NCI-H774 (cell line): ENCODE measurements at regions not wholly inside any gene's neighbourhood (a gene's known extent, or its start where the extent isn't known, plus 50 kb on each side); places are given as distances from the start of the nearest gene placed in this dataset.

Source experiments
- DNase-seq: peaks from one replicate; lab custom pipeline; 2025; lab: John Stamatoyannopoulos, UW

- no peak for DNase-seq
Observed at GRCh38 chr4:67229148-67229547, 316.2 kb downstream of the CENPC start.

GRCh38 chr4:67220861-67221260, 324.4 kb downstream of the CENPC start:
- no peak for DNase-seq

DNA sequence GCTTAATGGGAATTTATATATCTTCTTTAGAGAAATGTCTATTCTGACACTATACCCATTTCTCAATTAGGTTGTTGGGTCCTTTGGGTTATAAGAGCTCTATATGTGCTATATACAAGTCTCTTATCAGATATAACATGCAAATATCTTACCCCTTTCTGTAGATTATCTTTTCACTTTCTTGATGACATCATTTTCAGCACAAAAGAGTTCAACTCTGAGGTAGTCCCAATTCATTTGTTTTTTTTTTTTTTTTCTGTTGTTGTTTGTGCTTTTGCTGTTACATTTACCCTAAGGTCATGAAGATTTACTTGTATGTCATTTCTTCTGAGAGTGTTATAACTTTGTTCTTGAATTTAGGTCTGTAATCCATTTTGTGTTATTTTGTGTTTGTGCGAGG, 326.4 kb downstream of the CENPC start:
- DNase-seq, result no peak

DNA sequence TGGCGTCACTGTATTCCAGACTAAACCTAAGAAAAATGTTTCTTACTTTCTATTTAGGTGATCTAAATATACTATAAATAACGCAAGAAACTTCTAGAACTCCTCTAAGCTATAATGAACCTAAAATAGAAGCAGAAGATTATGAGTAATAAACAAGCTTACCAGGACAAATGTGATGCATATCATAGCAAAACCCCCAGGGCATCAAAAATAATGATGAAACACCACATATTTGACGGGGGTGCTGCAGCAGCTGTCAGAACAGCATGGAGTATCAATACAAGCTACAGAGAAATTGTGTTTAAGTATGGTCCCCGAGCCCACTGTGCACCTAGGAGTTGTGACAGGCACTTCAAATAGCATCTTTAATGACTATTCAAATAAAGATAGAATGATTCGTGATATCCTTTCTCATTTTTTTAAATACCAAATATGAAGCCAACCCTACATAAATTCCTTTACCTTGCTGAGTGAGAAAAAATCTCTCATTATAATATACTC, 337.3 kb downstream of the CENPC start:
- no peak for DNase-seq

DNA sequence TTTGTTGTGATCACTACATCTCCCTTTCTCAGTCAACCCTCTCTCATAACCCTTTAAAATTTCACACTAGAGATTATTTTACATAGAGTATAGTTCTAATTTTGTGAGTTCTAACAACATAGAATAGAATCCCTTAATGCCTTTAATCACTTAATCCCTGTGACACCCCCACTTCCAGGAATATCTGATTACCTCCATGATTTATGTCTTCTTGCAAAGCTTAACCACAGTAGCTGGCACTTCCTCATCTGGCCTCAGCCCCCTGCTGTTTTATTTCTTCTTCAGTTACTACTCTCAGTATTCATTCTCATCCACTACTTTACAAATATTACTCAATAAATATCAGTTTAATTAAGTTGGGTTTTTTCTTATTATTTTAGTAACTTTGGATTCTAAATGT, 340.9 kb downstream of the CENPC start:
- no peak for DNase-seq

GRCh38 chr4:67201334-67201733, 344.0 kb downstream of the CENPC start:
- no peak for DNase-seq

DNA sequence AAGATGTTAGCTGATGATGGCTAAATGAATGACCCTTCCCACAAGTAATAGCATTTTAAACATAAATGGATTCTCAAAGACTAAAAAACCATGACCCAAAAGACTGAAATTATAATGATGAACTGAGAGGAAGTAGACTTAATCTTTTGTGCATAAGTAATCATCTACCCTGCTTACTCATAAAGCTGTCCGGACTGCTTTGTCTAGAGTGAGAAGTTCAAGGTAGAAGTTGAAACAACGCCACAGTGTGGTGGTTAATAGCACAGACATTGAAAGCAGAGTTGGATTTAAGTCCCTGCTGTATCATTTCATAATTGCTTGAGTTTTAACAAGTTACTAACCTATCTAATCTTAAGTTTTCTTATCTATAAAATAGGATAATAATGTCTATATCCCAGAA, 346.6 kb downstream of the CENPC start:
- DNase-seq, result no peak

DNA sequence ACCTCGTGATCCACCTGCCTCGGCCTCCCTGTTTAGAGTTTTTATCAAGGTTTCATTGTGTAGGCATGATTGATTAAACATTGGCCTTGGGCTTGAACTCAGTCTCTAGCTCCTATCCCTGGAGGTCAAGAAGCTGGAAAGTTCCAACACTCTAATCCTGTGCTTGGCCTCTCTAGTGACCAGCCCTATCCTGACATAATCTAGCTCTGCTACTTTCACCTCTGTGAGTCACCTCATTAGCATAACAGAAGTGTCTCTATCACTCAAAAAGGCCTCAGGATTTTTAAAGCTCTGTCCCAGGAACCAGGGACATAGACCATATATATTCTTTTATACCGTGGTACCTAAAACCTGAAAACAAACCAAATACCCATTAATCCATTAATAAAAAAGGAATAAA, 377.5 kb downstream of the CENPC start:
- no peak for DNase-seq

GRCh38 chr4:67162690-67163089, 382.6 kb downstream of the CENPC start:
- no peak for DNase-seq

- DNase-seq, result no peak
Observed at GRCh38 chr4:67161311-67161710, 384.0 kb downstream of the CENPC start.

GRCh38 chr4:67160394-67160793, 384.9 kb downstream of the CENPC start:
- DNase-seq, result no peak

GRCh38 chr4:67158666-67159065, 386.6 kb downstream of the CENPC start:
- no peak for DNase-seq

DNA sequence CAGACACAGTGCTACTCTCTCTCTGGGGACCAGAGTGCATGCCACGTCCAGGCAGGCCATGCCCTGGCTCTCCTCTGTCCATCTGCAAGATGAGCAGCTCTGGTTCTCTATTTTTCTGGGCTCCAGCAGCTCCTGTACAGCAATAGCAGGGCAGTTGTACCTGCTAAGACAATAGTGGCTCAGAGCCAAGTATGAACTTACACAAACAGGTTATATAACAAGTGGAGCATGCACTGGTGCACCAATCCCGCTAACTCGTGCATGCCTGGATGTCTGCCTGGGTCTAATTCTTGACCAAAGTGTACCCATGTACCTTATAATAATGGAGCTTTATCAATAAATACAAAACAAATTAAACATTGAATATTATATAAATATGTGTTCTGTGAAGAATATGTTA, 392.3 kb downstream of the CENPC start:
- DNase-seq, result no peak

- DNase-seq, result no peak
Observed at GRCh38 chr4:67151376-67152343, 393.6 kb downstream of the CENPC start.

DNA sequence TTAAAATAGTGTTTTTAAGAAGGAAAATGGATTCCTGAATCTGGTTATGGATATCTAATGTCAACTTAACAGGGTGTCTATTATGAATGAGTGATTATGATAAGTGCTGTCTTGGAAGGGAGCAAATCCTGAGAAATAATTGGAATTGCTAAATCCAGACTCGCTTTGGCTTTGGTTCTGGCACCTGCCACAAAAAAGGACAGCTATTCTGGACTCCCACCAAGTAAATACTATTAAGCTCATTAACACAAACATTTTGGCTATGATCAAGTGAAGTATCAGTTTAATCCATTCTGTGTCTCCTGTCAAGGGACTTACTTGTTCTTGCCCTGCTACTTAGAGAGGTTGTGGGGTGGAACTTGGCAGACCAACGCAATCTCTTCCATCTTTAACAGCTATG, 403.7 kb downstream of the CENPC start:
- DNase-seq, result no peak

GRCh38 chr4:67134616-67135015, 410.7 kb downstream of the CENPC start:
- no peak for DNase-seq

DNA sequence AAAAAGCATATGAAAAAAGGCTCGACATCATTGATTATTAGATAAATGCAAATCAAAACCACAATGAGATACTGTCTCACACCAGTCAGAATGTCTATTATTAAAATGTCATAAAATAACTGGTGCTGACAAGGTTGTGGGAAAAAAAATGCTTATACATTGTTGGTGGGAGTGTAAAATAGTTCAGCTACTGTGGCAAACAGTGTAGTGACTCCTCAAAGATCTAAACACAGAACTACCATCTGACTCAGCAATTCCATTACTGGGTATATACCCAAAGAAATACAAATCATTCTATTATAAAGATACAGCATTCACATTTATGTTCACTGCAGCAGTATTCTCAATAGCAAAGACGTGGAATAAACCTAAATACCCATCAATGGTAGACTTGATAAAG, 412.1 kb downstream of the CENPC start:
- DNase-seq, result no peak

DNA sequence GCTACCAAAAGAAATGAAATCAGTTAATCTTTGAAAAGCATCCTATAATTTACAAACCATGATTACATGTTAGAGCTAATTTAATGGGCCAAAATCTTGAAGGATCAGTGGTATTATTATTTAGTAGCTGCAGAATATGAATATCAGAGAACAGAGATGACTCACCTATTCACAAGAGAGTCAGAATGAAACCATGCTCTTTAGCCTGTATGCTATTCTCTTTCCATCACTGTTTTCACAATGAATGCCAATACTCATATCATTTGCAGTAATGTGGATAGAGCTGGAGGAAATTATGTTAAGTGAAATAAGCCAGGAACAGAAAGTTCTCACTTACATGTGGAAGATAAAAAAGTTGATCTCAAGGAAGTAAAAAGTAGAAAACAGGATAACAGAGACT, 414.1 kb downstream of the CENPC start:
- DNase-seq, result no peak

DNA sequence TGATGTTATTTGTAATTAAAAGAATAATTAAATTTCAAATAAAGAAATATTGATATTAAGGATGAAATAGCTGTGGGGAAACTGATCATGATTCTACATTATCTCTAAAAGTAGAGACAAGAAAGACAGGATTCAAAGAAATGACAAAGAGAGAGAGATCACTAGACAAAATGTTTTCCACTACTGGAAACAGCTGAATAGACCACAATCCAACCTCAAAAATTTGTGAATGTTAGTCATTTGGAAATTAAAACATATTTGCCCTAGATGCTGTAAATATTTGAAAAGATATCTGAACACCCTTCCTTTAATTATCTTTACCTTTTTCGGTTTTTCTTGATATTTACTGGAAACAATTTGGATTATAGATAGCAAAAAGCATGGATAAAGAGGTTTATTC, 414.9 kb downstream of the CENPC start:
- no peak for DNase-seq

- no peak for DNase-seq
Observed at GRCh38 chr4:67126570-67126969, 418.7 kb downstream of the CENPC start.

- DNase-seq, result no peak
Observed at GRCh38 chr4:67125636-67126514, 419.4 kb downstream of the CENPC start.

DNA sequence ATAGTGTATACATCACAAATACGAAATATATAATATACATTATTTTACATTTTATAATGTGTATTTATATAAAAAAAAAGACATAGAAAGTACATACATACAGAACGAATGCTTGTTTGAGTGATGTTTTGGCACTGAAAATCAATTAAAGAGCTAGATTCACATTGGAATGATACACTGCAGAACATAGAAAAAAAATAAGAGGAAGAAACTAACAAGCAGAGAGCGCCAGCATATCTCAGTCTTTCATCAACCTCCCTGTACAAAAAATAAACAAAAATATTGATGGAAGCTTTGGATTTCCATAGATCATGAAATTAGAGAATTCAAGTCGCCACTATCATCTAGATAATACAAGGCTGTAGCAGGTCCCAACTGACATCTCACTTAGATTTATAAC, 420.6 kb downstream of the CENPC start:
- DNase-seq, result no peak

DNA sequence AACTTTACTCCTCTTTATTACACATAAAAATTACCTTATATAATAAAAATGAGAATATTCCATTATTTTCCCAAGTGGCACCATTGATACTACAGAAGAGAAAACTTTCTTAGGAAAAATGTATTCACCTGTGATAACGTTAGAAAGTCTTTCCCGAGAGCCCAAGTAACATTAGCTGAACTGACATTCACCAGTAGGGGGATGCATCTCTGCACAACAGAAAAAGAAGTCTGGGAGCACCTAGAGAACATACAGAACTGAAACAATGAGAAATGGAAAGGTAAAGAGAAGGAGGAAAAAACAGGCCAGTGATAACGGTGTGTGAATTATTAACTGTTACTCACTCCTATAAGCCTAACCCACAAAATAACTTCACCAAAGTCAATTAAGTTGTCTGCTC, 423.3 kb downstream of the CENPC start:
- DNase-seq, result no peak
